Adipocyte (in vitro differentiated cells): ENCODE measurements at regions not wholly inside any gene's neighbourhood (a gene's known extent, or its start where the extent isn't known, plus 50 kb on each side); places are given as distances from the start of the nearest gene placed in this dataset.
"Not testable (repeated sequence)": the region's sequence is repeated elsewhere in the genome, so short reads cannot be mapped to it uniquely, and the experiment has no call there.

Experiments used
- DNase-seq: peaks from one replicate; pipeline ENCODE4 v3.0.0-alpha.2; 2015; ENCODE audit warnings: low read depth
- H3K27me3 ChIP-seq: replicated peaks from 2 replicates; pipeline ENCODE4 v1.7.0; 2013; ENCODE audit warnings: mild to moderate bottlenecking, low read length, moderate library complexity; ENCODE audit not compliant: control insufficient read depth, insufficient read depth
- H3K36me3 ChIP-seq: 2 replicates; pipeline ENCODE4 v1.7.0; 2013; ENCODE audit warnings: low read length, mild to moderate bottlenecking, moderate library complexity; ENCODE audit not compliant: control insufficient read depth, insufficient read depth, severe bottlenecking
- H3K4me1 ChIP-seq: 2 replicates; pipeline ENCODE4 v1.7.0; 2013; ENCODE audit warnings: mild to moderate bottlenecking, low read length, moderate library complexity; ENCODE audit not compliant: control insufficient read depth, insufficient read depth
- H3K4me3 ChIP-seq: 2 replicates; pipeline ENCODE4 v1.7.0; 2013; ENCODE audit warnings: mild to moderate bottlenecking, low read length, moderate library complexity
- H3K9ac ChIP-seq: 2 replicates; pipeline ENCODE4 v1.7.0; 2013; ENCODE audit warnings: mild to moderate bottlenecking, low read length, moderate library complexity
- H3K9me3 ChIP-seq: 2 replicates; pipeline ENCODE4 v1.7.0; 2013; ENCODE audit warnings: mild to moderate bottlenecking, low read length, moderate library complexity; ENCODE audit not compliant: control insufficient read depth

- not testable (repeated sequence) for H3K36me3 ChIP-seq, DNase-seq
These were observed 606.4 kb downstream of the KCTD12 start for GRCh38 chr13:76279766-76280165.

GRCh38 chr13:76271728-76272232 lies 614.4 kb downstream of the KCTD12 start:
- Histone ChIP-seq H3K36me3 (no peaks in the 10 kb centered on the region), H3K9ac (no peak overlapping the region), H3K9me3 (peaks cover 7% of the 10 kb centered on the region), H3K4me1 (no peaks in the 10 kb centered on the region), H3K27me3 (no peaks in the 10 kb centered on the region), H3K4me3 (no peak overlapping the region)
- DNase-seq: no peak

More at GRCh38 chr13:76279766-76280165, 606.4 kb downstream of the KCTD12 start:
- not testable (repeated sequence) for H3K4me3 ChIP-seq, H3K9me3 ChIP-seq, H3K27me3 ChIP-seq, H3K4me1 ChIP-seq, H3K9ac ChIP-seq

GRCh38 chr13:76268307-76268706 lies 617.9 kb downstream of the KCTD12 start:
- not testable (repeated sequence) for DNase-seq, H3K4me3 ChIP-seq, H3K9ac ChIP-seq, H3K9me3 ChIP-seq, H3K27me3 ChIP-seq, H3K4me1 ChIP-seq, H3K36me3 ChIP-seq

- Histone ChIP-seq H3K36me3 (no peaks in the 10 kb centered on the region), H3K9me3 (peaks cover 4% of the 10 kb centered on the region), H3K4me3 (no peak overlapping the region)
These were observed 619.0 kb downstream of the KCTD12 start for GRCh38 chr13:76267216-76267615.

GRCh38 chr13:76266561-76266960 lies 619.6 kb downstream of the KCTD12 start:
- H3K36me3 ChIP-seq: no peaks in the 10 kb centered on the region
- no peak overlapping the region for H3K9ac ChIP-seq
- no peaks in the 10 kb centered on the region for H3K27me3 ChIP-seq
- H3K4me3 ChIP-seq: no peak overlapping the region
- peak; percentile 61 for DNase-seq
- H3K9me3 ChIP-seq: peaks cover 4% of the 10 kb centered on the region
- no peaks in the 10 kb centered on the region for H3K4me1 ChIP-seq

More at GRCh38 chr13:76267216-76267615, 619.0 kb downstream of the KCTD12 start:
- peak; percentile 23 for DNase-seq
- no peaks in the 10 kb centered on the region for H3K4me1 ChIP-seq
- H3K27me3 ChIP-seq: no peaks in the 10 kb centered on the region
- H3K9ac ChIP-seq: no peak overlapping the region

- Histone ChIP-seq H3K9me3 (no peaks in the 10 kb centered on the region), H3K27me3 (no peaks in the 10 kb centered on the region), H3K4me3 (no peak overlapping the region), H3K9ac (no peak overlapping the region), H3K36me3 (no peaks in the 10 kb centered on the region), H3K4me1 (no peaks in the 10 kb centered on the region)
- DNase-seq: no peak
These were observed 614.1 kb downstream of the LMO7 start for GRCh38 chr13:76250211-76250610.

GRCh38 chr13:76245920-76246319 lies 609.8 kb downstream of the LMO7 start:
- H3K9ac ChIP-seq: no peak overlapping the region
- no peaks in the 10 kb centered on the region for H3K4me1 ChIP-seq
- no peak overlapping the region for H3K4me3 ChIP-seq
- no peaks in the 10 kb centered on the region for H3K27me3 ChIP-seq
- DNase-seq: no peak
- H3K9me3 ChIP-seq: no peaks in the 10 kb centered on the region
- no peaks in the 10 kb centered on the region for H3K36me3 ChIP-seq

GRCh38 chr13:76245211-76245610 lies 609.1 kb downstream of the LMO7 start:
- Histone ChIP-seq H3K9me3 (no peaks in the 10 kb centered on the region), H3K9ac (no peak overlapping the region), H3K4me3 (no peak overlapping the region), H3K27me3 (no peaks in the 10 kb centered on the region), H3K36me3 (no peaks in the 10 kb centered on the region), H3K4me1 (no peaks in the 10 kb centered on the region)
- no peak for DNase-seq

GRCh38 chr13:76243120-76243519 lies 607.0 kb downstream of the LMO7 start:
- not testable (repeated sequence) for H3K4me3 ChIP-seq, H3K4me1 ChIP-seq, DNase-seq, H3K36me3 ChIP-seq, H3K27me3 ChIP-seq, H3K9ac ChIP-seq, H3K9me3 ChIP-seq

- peak; percentile 61 for DNase-seq
- Histone ChIP-seq H3K27me3 (no peaks in the 10 kb centered on the region), H3K36me3 (no peaks in the 10 kb centered on the region)
These were observed 603.0 kb downstream of the LMO7 start for GRCh38 chr13:76239031-76239680.

GRCh38 chr13:76231522-76232167 lies 595.5 kb downstream of the LMO7 start:
- Histone ChIP-seq H3K9ac (no peak overlapping the region), H3K4me3 (no peak overlapping the region), H3K36me3 (no peaks in the 10 kb centered on the region), H3K4me1 (no peaks in the 10 kb centered on the region), H3K9me3 (no peaks in the 10 kb centered on the region), H3K27me3 (no peaks in the 10 kb centered on the region)
- no peak for DNase-seq

More at GRCh38 chr13:76239031-76239680, 603.0 kb downstream of the LMO7 start:
- Histone ChIP-seq H3K9ac (no peak overlapping the region), H3K4me3 (peak overlapping the region; percentile 41), H3K4me1 (peaks cover 5% of the 10 kb centered on the region), H3K9me3 (no peaks in the 10 kb centered on the region)
